ENCODE measurements at regions not wholly inside any gene's neighbourhood (a gene's known extent, or its start where the extent isn't known, plus 50 kb on each side); places are given as distances from the start of the nearest gene placed in this dataset.
A peak's percentile ranks its signal among the peaks of the same experiment; 100 is the strongest.

GRCh38 chr16:73204359-73205152 lies 156.6 kb upstream of the ZFHX3 start:
- DNase-seq: no peak

- DNase-seq: no peak
Measured at GRCh38 chr16:73202161-73202729, 154.3 kb upstream of the ZFHX3 start.

GRCh38 chr16:73199214-73199613 lies 151.3 kb upstream of the ZFHX3 start:
- DNase-seq: no peak

GRCh38 chr16:73198481-73198880 lies 150.6 kb upstream of the ZFHX3 start:
- no peak for DNase-seq

- DNase-seq: no peak
Measured at GRCh38 chr16:73197598-73197997, 149.7 kb upstream of the ZFHX3 start.

- peak; percentile 59 for DNase-seq
Measured at GRCh38 chr16:73196670-73197069, 148.7 kb upstream of the ZFHX3 start.

- DNase-seq: no peak
Measured at GRCh38 chr16:73193464-73193863, 145.5 kb upstream of the ZFHX3 start.

GRCh38 chr16:73192232-73192894 lies 144.4 kb upstream of the ZFHX3 start:
- no peak for DNase-seq

- no peak for DNase-seq
Measured at GRCh38 chr16:73191660-73192046, 143.7 kb upstream of the ZFHX3 start.

- DNase-seq: no peak
Measured at GRCh38 chr16:73190688-73191659, 143.0 kb upstream of the ZFHX3 start.

GRCh38 chr16:73190256-73190655 lies 142.3 kb upstream of the ZFHX3 start:
- DNase-seq: no peak

GRCh38 chr16:73189136-73189535 lies 141.2 kb upstream of the ZFHX3 start:
- no peak for DNase-seq

GRCh38 chr16:73186752-73187601 lies 139.0 kb upstream of the ZFHX3 start:
- no peak for DNase-seq

- DNase-seq: no peak
Measured at GRCh38 chr16:73185737-73186136, 137.8 kb upstream of the ZFHX3 start.

GRCh38 chr16:73183611-73184092 lies 135.7 kb upstream of the ZFHX3 start:
- DNase-seq: no peak

GRCh38 chr16:73179705-73180331 lies 131.9 kb upstream of the ZFHX3 start:
- no peak for DNase-seq

GRCh38 chr16:73177729-73178295 lies 129.9 kb upstream of the ZFHX3 start:
- no peak for DNase-seq

- no peak for DNase-seq
Measured at GRCh38 chr16:73176577-73177013, 128.7 kb upstream of the ZFHX3 start.

- no peak for DNase-seq
Measured at GRCh38 chr16:73172973-73173709, 125.2 kb upstream of the ZFHX3 start.
